ENCODE measurements at regions not wholly inside any gene's neighbourhood (a gene's known extent, or its start where the extent isn't known, plus 50 kb on each side); places are given as distances from the start of the nearest gene placed in this dataset.

- no peak for TF ChIP-seq CTCF (IDR thresholded peaks at IDR 0.05)
- Histone ChIP-seq H3K4me3 (no peak overlapping the region), H3K27ac (no peak overlapping the region)
- DNase-seq (ENCODE audit: low spot score), result no peak
Observed at GRCh38 chr10:32167450-32167849, 111.2 kb upstream of the KIF5B start.

- TF ChIP-seq CTCF (IDR thresholded peaks at IDR 0.05), result no peak
- Histone ChIP-seq H3K4me3 (no peak overlapping the region), H3K27ac (no peak overlapping the region)
- no peak for DNase-seq (ENCODE audit: low spot score)
Observed at GRCh38 chr10:32166365-32166764, 110.1 kb upstream of the KIF5B start.

- TF ChIP-seq CTCF (IDR thresholded peaks at IDR 0.05), result no peak
- no peak overlapping the region for H3K4me3 ChIP-seq
- H3K27ac ChIP-seq, result no peak overlapping the region
- DNase-seq (ENCODE audit: low spot score), result no peak
Observed at GRCh38 chr10:32163762-32164148, 107.5 kb upstream of the KIF5B start.

- no peak overlapping the region for H3K4me3 ChIP-seq
- no peak for DNase-seq (ENCODE audit: low spot score)
- H3K27ac ChIP-seq, result no peak overlapping the region
- TF ChIP-seq CTCF (IDR thresholded peaks at IDR 0.05), result no peak
Observed at GRCh38 chr10:32163071-32163761, 107.0 kb upstream of the KIF5B start.

- DNase-seq (ENCODE audit: low spot score), result no peak
- H3K4me3 ChIP-seq, result no peak overlapping the region
- no peak overlapping the region for H3K27ac ChIP-seq
- TF ChIP-seq CTCF (IDR thresholded peaks at IDR 0.05), result no peak
Observed at GRCh38 chr10:32161586-32161985, 105.4 kb upstream of the KIF5B start.

- Histone ChIP-seq H3K4me3 (no peak overlapping the region), H3K27ac (no peak overlapping the region)
- DNase-seq (ENCODE audit: low spot score), result no peak
- TF ChIP-seq CTCF (IDR thresholded peaks at IDR 0.05), result no peak
Observed at GRCh38 chr10:32160864-32161263, 104.6 kb upstream of the KIF5B start.

GRCh38 chr10:32159264-32159663 lies 103.0 kb upstream of the KIF5B start:
- TF ChIP-seq CTCF (IDR thresholded peaks at IDR 0.05), result no peak
- no peak for DNase-seq (ENCODE audit: low spot score)
- Histone ChIP-seq H3K27ac (no peak overlapping the region), H3K4me3 (no peak overlapping the region)
